Neural progenitor cell (in vitro differentiated cells): ENCODE measurements at regions not wholly inside any gene's neighbourhood (a gene's known extent, or its start where the extent isn't known, plus 50 kb on each side); places are given as distances from the start of the nearest gene placed in this dataset.

Source experiments
- EZH2 ChIP-seq: fragments of 200-600 bp; sonication (generic); IDR thresholded peaks from 2 replicates; pipeline ENCODE4 v1.6.1; 2017; ENCODE audit warnings: antibody characterized with exemption, mild to moderate bottlenecking, moderate library complexity
- TF ChIP-seq, protein P1 (sequence below): fragments of 200-600 bp; sonication (generic); IDR thresholded peaks from 2 replicates; pipeline ENCODE4 v1.5.1; 2017; ENCODE audit warnings: antibody characterized with exemption, mild to moderate bottlenecking

DNA sequence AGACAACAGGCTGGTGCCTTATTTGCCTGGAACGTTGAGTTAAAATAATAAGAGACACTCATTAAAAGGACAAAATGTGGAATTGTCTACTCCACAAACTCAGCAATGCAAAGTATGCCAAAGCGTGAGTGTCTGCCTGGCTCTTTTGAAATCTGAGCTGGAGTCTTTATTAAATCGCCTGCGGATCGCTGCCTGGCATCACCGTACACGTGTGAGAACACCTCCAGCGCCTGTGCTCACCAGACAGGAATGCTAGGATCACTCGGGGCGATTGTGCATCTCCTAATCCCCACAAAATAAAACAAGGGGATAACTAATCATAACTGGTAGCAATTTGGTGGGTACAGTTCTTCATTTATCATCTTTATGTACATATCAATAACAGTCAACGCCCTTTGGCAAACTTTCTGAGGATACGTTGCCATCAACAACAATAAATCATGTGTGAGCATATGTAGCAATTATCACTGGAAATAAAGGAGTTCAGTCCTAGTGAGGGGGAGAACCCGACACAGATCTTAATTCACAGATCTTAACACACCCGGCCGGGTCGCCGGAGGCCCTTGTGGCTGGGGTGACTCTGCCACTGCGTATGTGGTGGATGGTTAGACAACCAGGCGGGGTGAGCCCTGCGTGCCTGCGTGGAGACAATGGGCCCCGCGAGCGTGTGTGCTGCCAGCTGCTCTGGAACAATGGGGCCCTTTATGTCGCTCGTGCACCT, 284.9 kb upstream of the IRX1 start:
- TF ChIP-seq EZH2 = no peak
- TF ChIP-seq, protein P1, sequence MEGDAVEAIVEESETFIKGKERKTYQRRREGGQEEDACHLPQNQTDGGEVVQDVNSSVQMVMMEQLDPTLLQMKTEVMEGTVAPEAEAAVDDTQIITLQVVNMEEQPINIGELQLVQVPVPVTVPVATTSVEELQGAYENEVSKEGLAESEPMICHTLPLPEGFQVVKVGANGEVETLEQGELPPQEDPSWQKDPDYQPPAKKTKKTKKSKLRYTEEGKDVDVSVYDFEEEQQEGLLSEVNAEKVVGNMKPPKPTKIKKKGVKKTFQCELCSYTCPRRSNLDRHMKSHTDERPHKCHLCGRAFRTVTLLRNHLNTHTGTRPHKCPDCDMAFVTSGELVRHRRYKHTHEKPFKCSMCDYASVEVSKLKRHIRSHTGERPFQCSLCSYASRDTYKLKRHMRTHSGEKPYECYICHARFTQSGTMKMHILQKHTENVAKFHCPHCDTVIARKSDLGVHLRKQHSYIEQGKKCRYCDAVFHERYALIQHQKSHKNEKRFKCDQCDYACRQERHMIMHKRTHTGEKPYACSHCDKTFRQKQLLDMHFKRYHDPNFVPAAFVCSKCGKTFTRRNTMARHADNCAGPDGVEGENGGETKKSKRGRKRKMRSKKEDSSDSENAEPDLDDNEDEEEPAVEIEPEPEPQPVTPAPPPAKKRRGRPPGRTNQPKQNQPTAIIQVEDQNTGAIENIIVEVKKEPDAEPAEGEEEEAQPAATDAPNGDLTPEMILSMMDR = no peak
